ENCODE measurements at regions not wholly inside any gene's neighbourhood (a gene's known extent, or its start where the extent isn't known, plus 50 kb on each side); places are given as distances from the start of the nearest gene placed in this dataset.
"Not testable (repeated sequence)": the region's sequence is repeated elsewhere in the genome, so short reads cannot be mapped to it uniquely, and the experiment has no call there.

- no peak for TF ChIP-seq CTCF (IDR thresholded peaks at IDR 0.05)
- TF ChIP-seq POLR2A (IDR thresholded peaks at IDR 0.05), result no peak
- Histone ChIP-seq H3K9me3 (replicated peaks in 1 of 3) (no peaks in the 10 kb centered on the region), H3K27ac (no peak overlapping the region), H3K4me1 (replicated peaks in 1 of 2) (peaks cover 19 to 21% of the 10 kb centered on the region in 2 donors), H3K36me3 (replicated peaks in 1 of 2) (no peaks in the 10 kb centered on the region), H3K27me3 (no peaks in the 10 kb centered on the region), H3K4me3 (no peak overlapping the region)
- no peak for DNase-seq
- intact Hi-C loops (cut with DNase I), result loop anchor here in 1 of 2 donors (10.0 kb wide), 1 partner anchor 505 kb away; the partner anchor contains the start of gene CITED2
- 75 to 78% (median 78%) methylated on average over 5 of the region's 5 CpGs for WGBS, 4 donors
These were observed 505.4 kb upstream of the CITED2 start for GRCh38 chr6:139879823-139880356.

GRCh38 chr6:139879241-139879640 is 504.8 kb upstream of the CITED2 start:
- H3K27ac ChIP-seq; DNase-seq; intact Hi-C loops (cut with DNase I); H3K9me3 ChIP-seq (replicated peaks in 1 of 3); H3K4me3 ChIP-seq; H3K27me3 ChIP-seq; H3K36me3 ChIP-seq (replicated peaks in 1 of 2): not testable (repeated sequence)
- WGBS, 4 donors, result 98% methylated on average over 12 of the region's 12 CpGs
- peaks cover 19 to 21% of the 10 kb centered on the region in 2 donors for H3K4me1 ChIP-seq (replicated peaks in 1 of 2)

- Histone ChIP-seq H3K27ac (no peak overlapping the region), H3K9me3 (replicated peaks in 1 of 3) (no peaks in the 10 kb centered on the region), H3K36me3 (replicated peaks in 1 of 2) (no peaks in the 10 kb centered on the region), H3K27me3 (no peaks in the 10 kb centered on the region), H3K4me1 (replicated peaks in 1 of 2) (peaks cover 13 to 14% of the 10 kb centered on the region in 2 donors), H3K4me3 (no peak overlapping the region)
- 92 to 99% (median 94%) methylated on average over 4 to 8 of the region's 8 CpGs for WGBS, 4 donors
- no peak for DNase-seq
- intact Hi-C loops (cut with DNase I), result no loop called here
- TF ChIP-seq POLR2A (IDR thresholded peaks at IDR 0.05) (no peak), CTCF (IDR thresholded peaks at IDR 0.05) (no peak)
These were observed 503.5 kb upstream of the CITED2 start for GRCh38 chr6:139877828-139878405.

GRCh38 chr6:139872665-139873064 is 498.2 kb upstream of the CITED2 start:
- Histone ChIP-seq H3K27me3 (no peaks in the 10 kb centered on the region), H3K4me1 (replicated peaks in 1 of 2) (no peaks in the 10 kb centered on the region), H3K36me3 (replicated peaks in 1 of 2) (no peaks in the 10 kb centered on the region), H3K9me3 (replicated peaks in 1 of 3) (no peaks in the 10 kb centered on the region), H3K4me3 (no peak overlapping the region), H3K27ac (no peak overlapping the region)
- 62 to 68% (median 63%) methylated on average over 2 of the region's 2 CpGs for WGBS, 4 donors
- DNase-seq, result no peak
- TF ChIP-seq CTCF (IDR thresholded peaks at IDR 0.05), result no peak
- no peak for TF ChIP-seq POLR2A (IDR thresholded peaks at IDR 0.05)
- intact Hi-C loops (cut with DNase I), result no loop called here
